CD8-positive, alpha-beta memory T cell (primary cell): ENCODE measurements at regions not wholly inside any gene's neighbourhood (a gene's known extent, or its start where the extent isn't known, plus 50 kb on each side); places are given as distances from the start of the nearest gene placed in this dataset.

Experiments
- CTCF ChIA-PET: fragments of 350-600 bp; sonication (Branson Sonifier 250); formaldehyde crosslinking; loops from one replicate; lab custom pipeline; 2021; ENCODE audit warnings: antibody characterized with exemption; lab: Charles Lee
- POLR2A ChIA-PET: fragments of 350-600 bp; sonication (Branson Sonifier 250); formaldehyde crosslinking; loops from one replicate; lab custom pipeline; 2021; ENCODE audit warnings: antibody characterized with exemption; lab: Charles Lee
- DNase-seq, 5 donors: peaks; one replicate each; pipeline versions ENCODE4 v3.0.0 to v3.0.0-alpha.2; 2020 to 2022; ENCODE audit warnings: mixed read lengths in 1 of 5
- H3K27ac ChIP-seq: one replicate; pipeline ENCODE4 v1.7.0; 2013; ENCODE audit warnings: low read depth, mild to moderate bottlenecking, low read length, moderate library complexity
- H3K27me3 ChIP-seq: 2 replicates; pipeline ENCODE4 v1.7.0; 2013; ENCODE audit warnings: low read length, mild to moderate bottlenecking; ENCODE audit not compliant: insufficient read depth, poor library complexity, severe bottlenecking
- H3K36me3 ChIP-seq: 2 replicates; pipeline ENCODE4 v1.7.0; 2013; ENCODE audit warnings: mild to moderate bottlenecking, low read length, moderate library complexity; ENCODE audit not compliant: insufficient read depth
- H3K4me1 ChIP-seq: 2 replicates; pipeline ENCODE4 v1.7.0; 2013; ENCODE audit warnings: mild to moderate bottlenecking, low read length, moderate library complexity; ENCODE audit not compliant: insufficient read depth
- H3K4me3 ChIP-seq: 2 replicates; pipeline ENCODE4 v1.7.0; 2013; ENCODE audit warnings: mild to moderate bottlenecking, low read length
- H3K9me3 ChIP-seq: 2 replicates; pipeline ENCODE4 v1.7.0; 2013; ENCODE audit warnings: mild to moderate bottlenecking, low read length
- H3K27ac Mint-ChIP-seq, 8 donors: one replicate each; pipeline ENCODE4 v1.8.0; 2020 to 2021; ENCODE audit warnings: mixed read lengths in 8 of 8, mild to moderate bottlenecking in 6 of 8, inconsistent platforms in 3 of 8, moderate library complexity in 3 of 8
- H3K27me3 Mint-ChIP-seq, 2 donors: one replicate each; pipeline ENCODE4 v1.8.0; 2020 to 2021; ENCODE audit warnings: mixed read lengths in 2 of 2, mild to moderate bottlenecking in 1 of 2, moderate library complexity in 1 of 2
- H3K36me3 Mint-ChIP-seq, 3 donors: one replicate each; pipeline ENCODE4 v1.8.0; 2020 to 2021; ENCODE audit warnings: mixed read lengths in 3 of 3, inconsistent platforms in 1 of 3, mild to moderate bottlenecking in 1 of 3
- H3K4me1 Mint-ChIP-seq, 3 donors: one replicate each; pipeline ENCODE4 v1.8.0; 2020 to 2021; ENCODE audit warnings: mixed read lengths in 3 of 3, inconsistent platforms in 1 of 3, mild to moderate bottlenecking in 1 of 3
- H3K4me3 Mint-ChIP-seq, 7 donors: one replicate each; pipeline ENCODE4 v1.8.0; 2020 to 2021; ENCODE audit warnings: mixed read lengths in 7 of 7, mild to moderate bottlenecking in 6 of 7, moderate library complexity in 4 of 7, inconsistent platforms in 2 of 7
- H3K9me3 Mint-ChIP-seq, 5 donors: one replicate each; pipeline ENCODE4 v1.8.0; 2020 to 2022; ENCODE audit warnings: mixed read lengths in 5 of 5, mild to moderate bottlenecking in 3 of 5, moderate library complexity in 2 of 5, inconsistent platforms in 1 of 5

GRCh38 chr16:22631264-22631663 is 120.6 kb downstream of the NPIPB5 start:
- POLR2A ChIA-PET, result no interaction called here
- CTCF ChIA-PET, result no interaction called here
- peaks cover 7 to 37% of the 10 kb centered on the region in 2 donors for H3K27me3 Mint-ChIP-seq

DNA sequence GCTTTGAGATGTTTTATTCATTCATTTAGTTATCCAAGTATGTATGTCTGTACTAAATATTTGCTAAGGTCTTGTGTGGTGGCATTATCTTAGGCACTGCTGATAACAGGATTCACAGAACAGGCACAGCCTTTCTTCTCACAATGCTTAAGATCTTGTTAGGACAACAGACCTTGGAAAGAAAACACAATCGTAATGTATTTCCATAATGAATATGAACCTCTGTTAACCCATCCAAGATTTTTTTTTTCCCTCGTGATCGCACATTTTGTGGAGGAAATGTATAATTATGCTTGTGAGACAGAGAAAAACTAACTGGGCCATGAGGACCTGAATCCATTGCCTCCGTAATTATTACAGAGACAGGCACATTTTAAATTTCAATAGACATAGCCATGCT is 121.9 kb downstream of the NPIPB5 start:
- no peaks in the 10 kb centered on the region for H3K4me1 Mint-ChIP-seq
- H3K9me3 Mint-ChIP-seq, result no peaks in the 10 kb centered on the region
- H3K27me3 Mint-ChIP-seq, result peaks cover 7 to 37% of the 10 kb centered on the region in 2 donors
- Histone ChIP-seq H3K27ac (no peak overlapping the region), H3K4me1 (no peaks in the 10 kb centered on the region), H3K27me3 (no peaks in the 10 kb centered on the region), H3K9me3 (no peaks in the 10 kb centered on the region), H3K36me3 (no peaks in the 10 kb centered on the region), H3K4me3 (no peak overlapping the region)
- H3K27ac Mint-ChIP-seq, result no peak overlapping the region
- CTCF ChIA-PET, result no interaction called here
- no peak overlapping the region for H3K4me3 Mint-ChIP-seq
- no peaks in the 10 kb centered on the region for H3K36me3 Mint-ChIP-seq
- no peak for DNase-seq
- POLR2A ChIA-PET, result no interaction called here

More at GRCh38 chr16:22631264-22631663, 120.6 kb downstream of the NPIPB5 start:
- H3K9me3 Mint-ChIP-seq, result no peaks in the 10 kb centered on the region
- Histone ChIP-seq H3K27me3 (no peaks in the 10 kb centered on the region), H3K4me1 (no peaks in the 10 kb centered on the region), H3K4me3 (no peak overlapping the region), H3K27ac (no peak overlapping the region), H3K36me3 (no peaks in the 10 kb centered on the region), H3K9me3 (no peaks in the 10 kb centered on the region)
- H3K27ac Mint-ChIP-seq, result no peak overlapping the region
- H3K4me1 Mint-ChIP-seq, result no peaks in the 10 kb centered on the region
- no peak for DNase-seq
- H3K4me3 Mint-ChIP-seq, result no peak overlapping the region
- H3K36me3 Mint-ChIP-seq, result no peaks in the 10 kb centered on the region

DNA sequence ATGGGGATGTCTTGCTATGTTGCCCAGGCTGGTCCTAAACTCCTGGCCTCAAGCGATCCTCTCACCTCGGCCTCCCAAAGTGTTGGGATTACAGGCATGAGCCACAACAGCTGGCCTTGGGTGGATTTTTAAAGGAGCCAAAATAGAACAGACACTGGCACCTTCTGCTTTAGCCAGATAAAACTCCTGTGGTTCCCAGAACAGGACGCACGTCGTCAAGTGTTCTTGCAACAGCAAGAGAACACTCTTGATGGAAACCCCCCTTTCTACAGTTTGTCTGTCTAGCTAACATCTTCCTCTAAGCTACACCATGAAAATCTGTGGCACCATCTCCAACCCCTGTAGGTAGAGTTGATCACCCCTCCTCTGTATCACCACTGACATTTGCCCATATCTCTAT is 122.6 kb downstream of the NPIPB5 start:
- CTCF ChIA-PET, result no interaction called here
- peaks cover 7 to 33% of the 10 kb centered on the region in 2 donors for H3K27me3 Mint-ChIP-seq
- no peaks in the 10 kb centered on the region for H3K36me3 ChIP-seq
- no peak overlapping the region for H3K27ac Mint-ChIP-seq
- no peak for DNase-seq
- H3K4me1 ChIP-seq, result no peaks in the 10 kb centered on the region
- H3K4me3 ChIP-seq, result no peak overlapping the region
- H3K27ac ChIP-seq, result no peak overlapping the region
- POLR2A ChIA-PET, result no interaction called here
- H3K4me1 Mint-ChIP-seq, result no peaks in the 10 kb centered on the region
- no peaks in the 10 kb centered on the region for H3K27me3 ChIP-seq
- no peak overlapping the region for H3K4me3 Mint-ChIP-seq
- H3K9me3 ChIP-seq, result no peaks in the 10 kb centered on the region
- no peaks in the 10 kb centered on the region for H3K36me3 Mint-ChIP-seq
- H3K9me3 Mint-ChIP-seq, result no peaks in the 10 kb centered on the region

- Mint-ChIP-seq H3K4me1 (no peaks in the 10 kb centered on the region), H3K27me3 (peaks cover 7 to 27% of the 10 kb centered on the region in 2 donors), H3K9me3 (no peaks in the 10 kb centered on the region), H3K27ac (no peak overlapping the region), H3K4me3 (no peak overlapping the region), H3K36me3 (no peaks in the 10 kb centered on the region)
- Histone ChIP-seq H3K9me3 (no peaks in the 10 kb centered on the region), H3K27ac (no peak overlapping the region), H3K4me1 (no peaks in the 10 kb centered on the region), H3K4me3 (no peak overlapping the region), H3K36me3 (no peaks in the 10 kb centered on the region), H3K27me3 (no peaks in the 10 kb centered on the region)
- CTCF ChIA-PET, result no interaction called here
- no peak for DNase-seq
- POLR2A ChIA-PET, result no interaction called here
Measured at GRCh38 chr16:22633799-22634198, 123.1 kb downstream of the NPIPB5 start.

DNA sequence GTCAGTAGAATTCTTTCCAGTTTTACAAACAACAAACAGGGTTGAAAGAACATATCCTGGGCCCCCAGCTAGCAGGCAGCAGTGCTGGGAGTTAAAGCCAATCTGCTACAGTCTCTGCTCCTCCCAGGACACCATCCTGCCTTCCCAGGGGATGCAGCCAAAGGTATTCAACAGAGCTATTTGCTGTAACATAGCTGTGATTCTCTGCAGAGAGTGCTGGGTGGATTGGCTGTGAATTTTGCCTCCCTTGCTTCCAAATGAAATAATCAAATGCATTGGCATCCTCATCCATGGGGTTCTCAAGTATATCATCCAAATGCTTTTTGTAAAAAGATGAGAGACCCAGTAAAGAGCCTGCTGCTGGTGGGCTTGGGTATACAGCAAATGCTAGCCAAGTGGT is 124.3 kb downstream of the NPIPB5 start:
- Mint-ChIP-seq H3K4me1 (no peaks in the 10 kb centered on the region), H3K27ac (no peak overlapping the region), H3K27me3 (peaks cover 7 to 27% of the 10 kb centered on the region in 2 donors), H3K9me3 (no peaks in the 10 kb centered on the region), H3K36me3 (no peaks in the 10 kb centered on the region), H3K4me3 (no peak overlapping the region)
- no peaks in the 10 kb centered on the region for H3K9me3 ChIP-seq
- no peaks in the 10 kb centered on the region for H3K4me1 ChIP-seq
- no peak overlapping the region for H3K4me3 ChIP-seq
- H3K36me3 ChIP-seq, result no peaks in the 10 kb centered on the region
- ChIA-PET POLR2A (no interaction called here), CTCF (interaction anchor here (1.2 kb wide), 1 partner anchor 9 kb away, joined by 3 read pairs; no protein-coding TSS in a partner anchor)
- no peak for DNase-seq
- H3K27ac ChIP-seq, result no peak overlapping the region
- no peaks in the 10 kb centered on the region for H3K27me3 ChIP-seq

DNA sequence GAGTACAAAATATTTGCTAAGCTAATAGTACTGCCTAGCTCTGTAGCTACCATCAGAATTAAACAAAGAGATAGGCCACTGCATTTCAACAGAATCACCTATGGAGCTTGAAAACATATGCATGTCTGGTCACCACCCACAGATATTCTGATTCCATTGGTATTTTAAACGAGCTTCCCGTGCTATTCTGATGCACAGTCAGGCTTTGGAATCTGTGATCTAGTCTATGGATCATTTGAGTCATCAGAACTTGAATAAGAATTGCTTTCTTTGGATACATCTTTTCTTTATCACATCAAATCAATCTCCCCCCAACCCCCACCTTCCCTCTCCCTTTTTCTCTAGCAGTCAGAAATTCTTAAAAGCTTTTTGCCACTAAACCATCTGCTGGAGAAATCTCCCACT is 124.7 kb downstream of the NPIPB5 start:
- CTCF ChIA-PET, result interaction anchor here (1.2 kb wide), 1 partner anchor 9 kb away, joined by 3 read pairs; no protein-coding TSS in a partner anchor
- DNase-seq, result no peak
- H3K36me3 ChIP-seq, result no peaks in the 10 kb centered on the region

GRCh38 chr16:22635801-22636200 is 125.1 kb downstream of the NPIPB5 start:
- Histone ChIP-seq H3K4me1 (no peaks in the 10 kb centered on the region), H3K9me3 (no peaks in the 10 kb centered on the region), H3K27me3 (no peaks in the 10 kb centered on the region), H3K36me3 (no peaks in the 10 kb centered on the region), H3K4me3 (no peak overlapping the region), H3K27ac (no peak overlapping the region)
- no peak overlapping the region for H3K27ac Mint-ChIP-seq
- no peaks in the 10 kb centered on the region for H3K36me3 Mint-ChIP-seq
- POLR2A ChIA-PET, result no interaction called here
- H3K4me1 Mint-ChIP-seq, result no peaks in the 10 kb centered on the region
- H3K4me3 Mint-ChIP-seq, result no peak overlapping the region
- no peaks in the 10 kb centered on the region for H3K9me3 Mint-ChIP-seq
- peaks cover 7 to 27% of the 10 kb centered on the region in 2 donors for H3K27me3 Mint-ChIP-seq
- DNase-seq, result no peak
- CTCF ChIA-PET, result no interaction called here

More for the DNA sequence above, 124.7 kb downstream of the NPIPB5 start:
- no peaks in the 10 kb centered on the region for H3K9me3 Mint-ChIP-seq
- H3K27ac Mint-ChIP-seq, result no peak overlapping the region
- no peaks in the 10 kb centered on the region for H3K4me1 Mint-ChIP-seq
- Histone ChIP-seq H3K4me1 (no peaks in the 10 kb centered on the region), H3K4me3 (no peak overlapping the region), H3K27ac (no peak overlapping the region), H3K27me3 (no peaks in the 10 kb centered on the region), H3K9me3 (no peaks in the 10 kb centered on the region)
- no peak overlapping the region for H3K4me3 Mint-ChIP-seq
- H3K36me3 Mint-ChIP-seq, result no peaks in the 10 kb centered on the region
- H3K27me3 Mint-ChIP-seq, result peaks cover 7 to 27% of the 10 kb centered on the region in 2 donors
- POLR2A ChIA-PET, result no interaction called here

DNA sequence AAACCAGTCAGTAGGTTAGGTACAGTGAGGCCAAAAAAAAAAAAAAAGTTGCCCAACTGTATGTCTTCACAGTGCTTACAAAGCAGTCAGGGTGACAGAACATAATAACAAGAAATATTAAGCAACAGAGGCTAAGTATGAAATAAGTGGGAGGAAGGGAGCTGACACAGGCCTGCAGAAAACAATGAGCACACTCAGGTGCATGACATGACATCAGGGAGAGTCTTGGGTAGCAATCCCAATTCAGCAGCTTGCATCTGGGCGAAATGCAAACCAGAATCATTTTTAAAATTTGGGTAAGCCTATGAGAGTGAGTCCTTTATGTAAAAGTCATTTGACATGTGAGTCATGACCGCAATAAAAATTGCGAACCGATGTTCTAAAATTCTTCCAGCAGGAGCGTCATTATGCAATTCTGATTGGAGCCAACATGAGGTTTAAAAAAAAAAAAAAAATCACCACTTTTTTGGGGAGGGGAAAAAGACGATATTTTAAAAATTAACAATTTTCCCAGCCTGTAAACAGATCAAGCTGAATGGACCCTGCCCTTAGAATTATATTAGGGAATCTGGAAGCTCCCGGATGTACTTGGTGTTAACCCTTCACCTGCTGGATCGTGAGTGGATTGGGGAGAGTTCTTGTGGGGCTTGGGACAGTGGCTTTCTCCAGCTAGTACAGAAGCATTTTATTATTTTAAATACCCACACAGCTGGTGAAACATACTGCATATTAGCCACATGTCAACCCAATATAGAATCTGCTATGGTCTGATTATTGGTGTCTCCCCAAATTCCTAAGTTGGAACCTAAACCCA is 127.9 kb downstream of the NPIPB5 start:
- POLR2A ChIA-PET, result no interaction called here
- H3K27ac Mint-ChIP-seq, result no peak overlapping the region
- H3K27ac ChIP-seq, result no peak overlapping the region
- CTCF ChIA-PET, result no interaction called here
- H3K4me3 Mint-ChIP-seq, result no peak overlapping the region
- H3K9me3 Mint-ChIP-seq, result no peaks in the 10 kb centered on the region
- no peaks in the 10 kb centered on the region for H3K4me1 Mint-ChIP-seq
- H3K9me3 ChIP-seq, result no peaks in the 10 kb centered on the region
- H3K27me3 ChIP-seq, result no peaks in the 10 kb centered on the region
- no peaks in the 10 kb centered on the region for H3K36me3 ChIP-seq
- H3K36me3 Mint-ChIP-seq, result no peaks in the 10 kb centered on the region
- no peak overlapping the region for H3K4me3 ChIP-seq
- H3K4me1 ChIP-seq, result no peaks in the 10 kb centered on the region
- no peak for DNase-seq
- H3K27me3 Mint-ChIP-seq, result peaks cover 5 to 20% of the 10 kb centered on the region in 2 donors
